Activated T-cell treated with anti-CD3 and anti-CD28 coated beads, Interleukin-2, amount 50 U/mL, for 4 hours (primary cell): ENCODE measurements at regions not wholly inside any gene's neighbourhood (a gene's known extent, or its start where the extent isn't known, plus 50 kb on each side); places are given as distances from the start of the nearest gene placed in this dataset.

Experiments used
- ATAC-seq, 2 donors: fragments of 200-7000 bp; cut with Tn5 transposase; one replicate each; pipeline ENCODE4 v1.10.0; 2021
- DNase-seq: peaks from one replicate; pipeline ENCODE4 v3.0.0-alpha.2; 2020
- H3K27me3 Mint-ChIP-seq: one replicate; pipeline ENCODE4 v1.8.0; 2021; ENCODE audit warnings: low read depth, mixed read lengths
- H3K36me3 Mint-ChIP-seq: one replicate; pipeline ENCODE4 v1.8.0; 2022; ENCODE audit warnings: mixed read lengths; ENCODE audit not compliant: insufficient read depth
- H3K4me1 Mint-ChIP-seq: one replicate; pipeline ENCODE4 v1.8.0; 2021; ENCODE audit warnings: low read depth, mixed read lengths
- H3K4me3 Mint-ChIP-seq: one replicate; pipeline ENCODE4 v1.8.0; 2021; ENCODE audit warnings: mild to moderate bottlenecking, moderate library complexity, mixed read lengths
- H3K9me3 Mint-ChIP-seq: one replicate; pipeline ENCODE4 v1.8.0; 2021; ENCODE audit warnings: mixed read lengths

DNA sequence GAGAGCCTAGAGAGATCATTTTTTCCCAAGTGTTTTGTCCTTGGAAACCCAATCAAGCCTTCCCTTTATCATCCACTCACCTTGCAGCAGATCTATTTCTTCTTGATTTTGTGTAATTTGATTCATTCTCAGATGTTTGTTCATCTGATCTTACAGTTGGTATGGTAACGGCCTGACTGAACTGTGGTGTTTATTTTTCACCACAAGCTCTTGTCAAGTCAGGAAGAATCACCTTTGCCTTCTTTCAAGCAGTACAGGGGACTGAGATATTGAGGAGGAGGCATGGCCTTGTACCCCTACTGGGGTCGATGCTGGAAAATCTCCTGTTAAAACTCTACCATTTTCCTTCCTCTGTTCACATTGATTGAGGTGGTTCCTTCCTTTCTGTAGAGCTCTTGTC lies 361.4 kb upstream of the CFAP20DC start:
- Mint-ChIP-seq H3K9me3 (no peaks in the 10 kb centered on the region), H3K27me3 (no peaks in the 10 kb centered on the region), H3K4me3 (no peak overlapping the region), H3K4me1 (peaks cover 15% of the 10 kb centered on the region), H3K36me3 (no peaks in the 10 kb centered on the region)
- no peak for ATAC-seq
- no peak for DNase-seq

GRCh38 chr3:59408047-59408624 lies 358.3 kb upstream of the CFAP20DC start:
- H3K9me3 Mint-ChIP-seq: no peaks in the 10 kb centered on the region
- no peak overlapping the region for H3K4me3 Mint-ChIP-seq
- DNase-seq (no peak), ATAC-seq (peak in 1 of 2 donors; percentile 40)
- H3K36me3 Mint-ChIP-seq: no peaks in the 10 kb centered on the region
- H3K4me1 Mint-ChIP-seq: peaks cover 15% of the 10 kb centered on the region
- no peaks in the 10 kb centered on the region for H3K27me3 Mint-ChIP-seq

DNA sequence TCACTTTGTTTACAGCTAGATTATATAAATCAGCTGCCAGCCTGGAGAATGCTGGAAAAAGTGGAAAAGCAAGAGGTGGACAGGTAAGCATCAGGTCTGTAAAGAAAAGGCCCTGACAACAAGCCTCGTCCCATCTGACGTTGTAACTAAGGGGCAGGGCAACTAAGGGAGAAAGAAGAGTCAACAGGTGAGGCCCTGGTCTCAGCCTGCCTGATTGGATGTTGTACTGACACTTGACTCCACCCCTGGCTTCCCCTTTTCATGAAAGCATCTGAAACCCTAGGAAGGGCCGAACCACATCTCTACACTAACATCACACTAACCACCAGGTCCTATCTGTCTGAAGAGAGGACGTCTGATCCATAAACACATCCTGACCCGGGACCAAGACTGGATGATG lies 357.6 kb upstream of the CFAP20DC start:
- Mint-ChIP-seq H3K4me1 (peaks cover 15% of the 10 kb centered on the region), H3K4me3 (no peak overlapping the region), H3K27me3 (no peaks in the 10 kb centered on the region), H3K9me3 (no peaks in the 10 kb centered on the region), H3K36me3 (no peaks in the 10 kb centered on the region)
- no peak for DNase-seq
- ATAC-seq: no peak

DNA sequence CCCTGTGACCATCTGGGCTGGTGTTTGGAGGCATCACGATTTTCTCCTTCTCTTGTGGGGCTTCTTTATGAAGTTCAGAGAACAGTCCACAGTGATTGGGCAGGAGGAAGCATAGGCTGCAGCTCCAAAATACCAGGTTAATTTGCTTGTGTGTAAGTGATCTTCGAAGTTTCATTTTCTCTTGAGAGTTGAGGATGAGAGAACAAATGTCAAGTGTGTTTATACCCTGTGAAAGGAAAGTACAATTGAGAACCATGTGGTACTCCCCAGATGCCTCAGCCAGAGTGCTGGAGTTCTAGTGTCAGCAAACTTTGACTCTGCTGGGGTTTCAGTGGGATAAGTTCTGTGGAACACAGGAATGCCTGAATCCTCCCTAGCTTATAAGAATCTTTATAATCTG lies 357.1 kb upstream of the CFAP20DC start:
- DNase-seq: no peak
- no peaks in the 10 kb centered on the region for H3K36me3 Mint-ChIP-seq
- H3K4me1 Mint-ChIP-seq: peaks cover 15% of the 10 kb centered on the region
- no peak overlapping the region for H3K4me3 Mint-ChIP-seq
- ATAC-seq: peak; percentile 66 to 67
- no peaks in the 10 kb centered on the region for H3K27me3 Mint-ChIP-seq
- H3K9me3 Mint-ChIP-seq: no peaks in the 10 kb centered on the region

GRCh38 chr3:59404851-59405250 lies 355.0 kb upstream of the CFAP20DC start:
- H3K27me3 Mint-ChIP-seq: no peaks in the 10 kb centered on the region
- DNase-seq (no peak), ATAC-seq (no peak)
- H3K4me1 Mint-ChIP-seq: peaks cover 15% of the 10 kb centered on the region
- no peaks in the 10 kb centered on the region for H3K36me3 Mint-ChIP-seq
- H3K9me3 Mint-ChIP-seq: no peaks in the 10 kb centered on the region
- no peak overlapping the region for H3K4me3 Mint-ChIP-seq

GRCh38 chr3:59404064-59404463 lies 354.2 kb upstream of the CFAP20DC start:
- ATAC-seq: no peak
- peaks cover 15% of the 10 kb centered on the region for H3K4me1 Mint-ChIP-seq
- no peaks in the 10 kb centered on the region for H3K9me3 Mint-ChIP-seq
- DNase-seq: no peak
- H3K27me3 Mint-ChIP-seq: no peaks in the 10 kb centered on the region
- H3K4me3 Mint-ChIP-seq: no peak overlapping the region
- H3K36me3 Mint-ChIP-seq: no peaks in the 10 kb centered on the region

GRCh38 chr3:59401924-59402323 lies 352.1 kb upstream of the CFAP20DC start:
- Mint-ChIP-seq H3K9me3 (no peaks in the 10 kb centered on the region), H3K27me3 (no peaks in the 10 kb centered on the region), H3K36me3 (no peaks in the 10 kb centered on the region), H3K4me3 (no peak overlapping the region), H3K4me1 (peaks cover 4% of the 10 kb centered on the region)
- ATAC-seq: no peak
- DNase-seq: no peak

DNA sequence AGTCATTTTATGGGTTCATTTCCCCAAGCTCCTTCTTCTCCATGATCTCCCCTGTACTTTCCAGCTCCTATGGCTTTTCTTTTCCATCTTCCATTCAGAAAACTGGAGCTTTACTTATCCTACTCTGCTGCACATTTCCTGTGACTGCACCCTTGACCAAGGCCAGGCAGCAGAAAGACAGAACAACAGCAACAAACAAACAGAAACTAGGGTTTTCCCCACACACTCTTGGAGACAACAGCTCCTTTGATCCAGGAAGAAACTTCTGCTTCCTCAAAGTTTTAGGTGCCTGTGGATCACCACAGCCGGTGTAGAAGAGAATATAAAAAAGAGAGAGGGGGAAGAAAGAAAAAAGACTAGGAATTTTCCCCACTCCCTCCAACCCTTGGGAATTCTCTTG lies 342.3 kb upstream of the CFAP20DC start:
- Mint-ChIP-seq H3K36me3 (no peaks in the 10 kb centered on the region), H3K9me3 (no peaks in the 10 kb centered on the region), H3K4me1 (peaks cover 28% of the 10 kb centered on the region), H3K4me3 (no peak overlapping the region), H3K27me3 (no peaks in the 10 kb centered on the region)
- DNase-seq: no peak
- ATAC-seq: no peak

DNA sequence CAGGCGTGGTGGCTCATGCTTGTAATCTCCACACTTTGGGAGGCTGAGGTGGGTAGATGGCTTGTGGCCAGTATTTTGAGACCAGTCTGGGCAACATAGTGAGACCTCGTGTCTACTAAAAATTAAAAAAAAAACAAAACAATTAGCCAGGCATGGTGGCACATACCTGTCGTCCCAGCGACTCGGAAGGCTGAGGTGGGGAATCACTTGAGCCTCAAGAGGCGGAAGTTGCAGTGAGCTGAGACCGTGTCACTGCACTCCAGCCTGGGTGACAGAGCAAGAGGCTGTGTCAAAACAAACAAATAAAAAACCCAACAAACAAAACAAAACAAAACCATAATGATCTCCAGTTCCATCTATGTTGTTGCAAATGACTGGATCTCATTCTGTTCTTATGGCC lies 341.3 kb upstream of the CFAP20DC start:
- ATAC-seq (no peak), DNase-seq (no peak)
- Mint-ChIP-seq H3K9me3 (no peaks in the 10 kb centered on the region), H3K36me3 (peaks cover under 1% of the 10 kb centered on the region), H3K4me1 (peaks cover 38% of the 10 kb centered on the region), H3K27me3 (no peaks in the 10 kb centered on the region), H3K4me3 (no peak overlapping the region)

- peak; percentile 86 to 89 for ATAC-seq
- H3K9me3 Mint-ChIP-seq: no peaks in the 10 kb centered on the region
- H3K4me1 Mint-ChIP-seq: peaks cover 62% of the 10 kb centered on the region
Measured at GRCh38 chr3:59388555-59389270, 338.9 kb upstream of the CFAP20DC start.

DNA sequence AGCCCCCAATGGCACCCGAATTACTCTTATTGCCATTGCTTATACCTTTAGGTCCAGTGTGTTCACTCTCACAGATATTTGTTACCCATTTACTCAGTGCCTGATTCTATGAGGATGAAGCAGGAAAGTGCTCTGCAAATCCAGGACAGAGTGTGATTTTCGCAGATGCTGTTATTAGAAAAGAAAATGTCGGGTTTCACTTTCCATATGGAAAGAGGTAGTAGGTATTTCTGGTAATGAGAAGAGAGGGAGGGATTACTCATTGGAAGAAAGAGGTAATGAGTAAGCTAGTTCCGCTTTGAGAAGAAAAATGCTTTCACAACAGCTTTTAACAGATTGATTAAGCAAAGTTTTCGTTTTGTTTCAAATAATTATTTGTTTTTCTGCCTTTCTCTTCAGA lies 336.3 kb upstream of the CFAP20DC start:
- ATAC-seq: peak; percentile 22 to 24

More at GRCh38 chr3:59388555-59389270, 338.9 kb upstream of the CFAP20DC start:
- no peak for DNase-seq
- H3K27me3 Mint-ChIP-seq: no peaks in the 10 kb centered on the region
- H3K36me3 Mint-ChIP-seq: peaks cover 2% of the 10 kb centered on the region
- H3K4me3 Mint-ChIP-seq: peak overlapping the region; percentile 54

DNA sequence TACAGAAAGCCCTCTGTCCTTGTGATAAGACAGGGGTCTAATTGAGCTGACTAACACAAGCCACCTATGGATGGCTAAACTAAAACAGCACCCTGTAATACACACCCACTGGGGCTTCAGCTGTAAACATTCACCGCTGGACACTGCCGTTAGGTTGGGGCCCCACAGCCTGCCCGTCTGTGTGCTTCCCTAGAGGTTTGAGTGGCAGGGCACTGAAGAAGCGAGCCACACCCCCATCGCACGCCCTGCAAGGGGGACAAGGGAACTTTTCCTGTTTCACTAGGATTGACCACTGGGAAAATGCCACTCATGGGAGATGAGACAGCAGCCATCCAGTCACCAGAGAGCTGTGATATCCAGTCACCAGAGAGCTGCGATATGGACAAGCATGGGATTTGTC lies 335.7 kb upstream of the CFAP20DC start:
- ATAC-seq: no peak
- DNase-seq: no peak
- Mint-ChIP-seq H3K36me3 (peaks cover 2% of the 10 kb centered on the region), H3K9me3 (no peaks in the 10 kb centered on the region), H3K27me3 (no peaks in the 10 kb centered on the region), H3K4me3 (no peak overlapping the region), H3K4me1 (peaks cover 69% of the 10 kb centered on the region)

More for the DNA sequence above, 336.3 kb upstream of the CFAP20DC start:
- Mint-ChIP-seq H3K4me3 (peak overlapping the region; percentile 17), H3K36me3 (peaks cover 2% of the 10 kb centered on the region), H3K9me3 (no peaks in the 10 kb centered on the region), H3K4me1 (peaks cover 69% of the 10 kb centered on the region), H3K27me3 (no peaks in the 10 kb centered on the region)
- no peak for DNase-seq

GRCh38 chr3:59381282-59381681 lies 331.5 kb upstream of the CFAP20DC start:
- no peak overlapping the region for H3K4me3 Mint-ChIP-seq
- H3K4me1 Mint-ChIP-seq: peaks cover 33% of the 10 kb centered on the region
- ATAC-seq (no peak), DNase-seq (no peak)
- H3K36me3 Mint-ChIP-seq: peaks cover 2% of the 10 kb centered on the region
- H3K27me3 Mint-ChIP-seq: no peaks in the 10 kb centered on the region
- no peaks in the 10 kb centered on the region for H3K9me3 Mint-ChIP-seq

DNA sequence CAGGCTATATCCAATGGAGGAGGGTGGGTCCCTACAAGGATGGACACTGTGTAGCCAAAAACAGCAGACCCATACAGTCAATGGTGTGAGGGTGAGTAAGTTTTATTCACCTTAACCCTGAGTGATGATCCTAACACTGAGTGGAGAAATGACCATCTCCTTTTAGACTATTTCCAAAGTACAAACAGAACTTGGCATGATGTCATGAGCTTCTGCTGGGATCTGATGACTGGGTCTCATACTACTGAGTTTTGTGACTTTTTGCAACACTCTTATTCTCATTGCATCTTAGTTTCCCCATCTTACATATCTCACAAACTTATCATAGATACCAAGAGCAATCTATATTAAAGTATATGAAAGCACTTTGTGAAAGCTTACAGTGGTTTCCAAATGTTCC lies 330.3 kb upstream of the CFAP20DC start:
- peaks cover 21% of the 10 kb centered on the region for H3K4me1 Mint-ChIP-seq
- H3K9me3 Mint-ChIP-seq: no peaks in the 10 kb centered on the region
- H3K36me3 Mint-ChIP-seq: no peaks in the 10 kb centered on the region
- DNase-seq: no peak
- H3K27me3 Mint-ChIP-seq: no peaks in the 10 kb centered on the region
- H3K4me3 Mint-ChIP-seq: no peak overlapping the region
- ATAC-seq: no peak

- Mint-ChIP-seq H3K4me1 (peaks cover 4% of the 10 kb centered on the region), H3K4me3 (no peak overlapping the region), H3K36me3 (no peaks in the 10 kb centered on the region), H3K9me3 (no peaks in the 10 kb centered on the region), H3K27me3 (no peaks in the 10 kb centered on the region)
- no peak for DNase-seq
- no peak for ATAC-seq
Measured at GRCh38 chr3:59374818-59375211, 325.0 kb upstream of the CFAP20DC start.
